GM23338 (cell line): ENCODE measurements at regions not wholly inside any gene's neighbourhood (a gene's known extent, or its start where the extent isn't known, plus 50 kb on each side); places are given as distances from the start of the nearest gene placed in this dataset.

ENCODE experiments used
- CREB1 ChIP-seq: fragments of 250-450 bp; sonication (Bioruptor Pico); IDR thresholded peaks from 2 replicates; pipeline ENCODE4 v1.5.0; 2020; ENCODE audit warnings: low read depth, mild to moderate bottlenecking, moderate library complexity
- EZH2 ChIP-seq: fragments of 200-600 bp; sonication (generic); IDR thresholded peaks from one replicate; pipeline ENCODE4 v1.8.0; 2017; ENCODE audit warnings: antibody characterized with exemption, mild to moderate bottlenecking, low read depth; ENCODE audit not compliant: unreplicated experiment
- EZH2phosphoT487 ChIP-seq: fragments of 200-600 bp; sonication (generic); IDR thresholded peaks from one replicate; pipeline ENCODE4 v1.8.1; 2018; ENCODE audit warnings: antibody characterized with exemption; ENCODE audit not compliant: unreplicated experiment
- JUNB ChIP-seq: IDR thresholded peaks from one replicate; pipeline ENCODE4 v1.6.1; 2016; ENCODE audit warnings: antibody characterized with exemption; ENCODE audit not compliant: unreplicated experiment
- POLR2AphosphoS5 ChIP-seq: IDR thresholded peaks from 2 replicates; pipeline ENCODE4 v1.6.1; 2016; ENCODE audit warnings: antibody characterized with exemption, low read depth
- TF ChIP-seq, protein P1 (sequence below): IDR thresholded peaks from one replicate; pipeline ENCODE4 v1.6.1; 2018; ENCODE audit warnings: antibody characterized with exemption; ENCODE audit not compliant: unreplicated experiment
- TF ChIP-seq, protein P2 (sequence below): IDR thresholded peaks from 2 replicates; pipeline ENCODE4 v1.6.1; 2016; ENCODE audit warnings: antibody characterized with exemption
- TF ChIP-seq, protein P3 (sequence below), 2 experiments: fragments of 200-600 bp in 1 of 2; sonication (generic) in 1 of 2; conservative IDR thresholded peaks; 2 replicates each; pipeline versions ENCODE4 v1.5.1 to v1.6.1; 2016 to 2017; ENCODE audit warnings: antibody characterized with exemption in 2 of 2, low read depth in 2 of 2, mild to moderate bottlenecking in 2 of 2, moderate library complexity in 1 of 2

DNA sequence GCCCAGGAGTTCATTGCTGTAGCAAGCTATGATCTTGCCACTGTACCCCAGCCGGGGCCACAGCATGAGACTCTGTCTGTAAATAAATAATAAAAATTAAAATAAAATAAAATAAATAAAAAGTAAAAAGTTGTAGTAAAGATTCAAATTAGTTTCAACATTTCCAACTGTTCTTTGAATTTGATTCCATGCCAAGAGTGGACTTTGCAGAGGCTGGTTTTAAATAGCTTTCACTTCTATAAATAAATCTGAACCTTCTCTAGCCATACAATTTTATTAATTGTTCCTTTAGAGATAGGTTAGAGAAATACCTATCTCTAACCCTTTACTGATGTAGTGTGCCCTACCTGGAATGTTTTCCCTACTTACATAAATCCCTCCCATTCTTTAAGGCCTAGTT, 129.7 kb upstream of the SLIT3 start:
- TF ChIP-seq, protein P1, sequence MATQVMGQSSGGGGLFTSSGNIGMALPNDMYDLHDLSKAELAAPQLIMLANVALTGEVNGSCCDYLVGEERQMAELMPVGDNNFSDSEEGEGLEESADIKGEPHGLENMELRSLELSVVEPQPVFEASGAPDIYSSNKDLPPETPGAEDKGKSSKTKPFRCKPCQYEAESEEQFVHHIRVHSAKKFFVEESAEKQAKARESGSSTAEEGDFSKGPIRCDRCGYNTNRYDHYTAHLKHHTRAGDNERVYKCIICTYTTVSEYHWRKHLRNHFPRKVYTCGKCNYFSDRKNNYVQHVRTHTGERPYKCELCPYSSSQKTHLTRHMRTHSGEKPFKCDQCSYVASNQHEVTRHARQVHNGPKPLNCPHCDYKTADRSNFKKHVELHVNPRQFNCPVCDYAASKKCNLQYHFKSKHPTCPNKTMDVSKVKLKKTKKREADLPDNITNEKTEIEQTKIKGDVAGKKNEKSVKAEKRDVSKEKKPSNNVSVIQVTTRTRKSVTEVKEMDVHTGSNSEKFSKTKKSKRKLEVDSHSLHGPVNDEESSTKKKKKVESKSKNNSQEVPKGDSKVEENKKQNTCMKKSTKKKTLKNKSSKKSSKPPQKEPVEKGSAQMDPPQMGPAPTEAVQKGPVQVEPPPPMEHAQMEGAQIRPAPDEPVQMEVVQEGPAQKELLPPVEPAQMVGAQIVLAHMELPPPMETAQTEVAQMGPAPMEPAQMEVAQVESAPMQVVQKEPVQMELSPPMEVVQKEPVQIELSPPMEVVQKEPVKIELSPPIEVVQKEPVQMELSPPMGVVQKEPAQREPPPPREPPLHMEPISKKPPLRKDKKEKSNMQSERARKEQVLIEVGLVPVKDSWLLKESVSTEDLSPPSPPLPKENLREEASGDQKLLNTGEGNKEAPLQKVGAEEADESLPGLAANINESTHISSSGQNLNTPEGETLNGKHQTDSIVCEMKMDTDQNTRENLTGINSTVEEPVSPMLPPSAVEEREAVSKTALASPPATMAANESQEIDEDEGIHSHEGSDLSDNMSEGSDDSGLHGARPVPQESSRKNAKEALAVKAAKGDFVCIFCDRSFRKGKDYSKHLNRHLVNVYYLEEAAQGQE: no peak
- TF ChIP-seq, protein P2, sequence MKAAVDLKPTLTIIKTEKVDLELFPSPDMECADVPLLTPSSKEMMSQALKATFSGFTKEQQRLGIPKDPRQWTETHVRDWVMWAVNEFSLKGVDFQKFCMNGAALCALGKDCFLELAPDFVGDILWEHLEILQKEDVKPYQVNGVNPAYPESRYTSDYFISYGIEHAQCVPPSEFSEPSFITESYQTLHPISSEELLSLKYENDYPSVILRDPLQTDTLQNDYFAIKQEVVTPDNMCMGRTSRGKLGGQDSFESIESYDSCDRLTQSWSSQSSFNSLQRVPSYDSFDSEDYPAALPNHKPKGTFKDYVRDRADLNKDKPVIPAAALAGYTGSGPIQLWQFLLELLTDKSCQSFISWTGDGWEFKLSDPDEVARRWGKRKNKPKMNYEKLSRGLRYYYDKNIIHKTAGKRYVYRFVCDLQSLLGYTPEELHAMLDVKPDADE: no peak
- TF ChIP-seq EZH2 (no peak), POLR2AphosphoS5 (no peak), EZH2phosphoT487 (no peak), CREB1 (CRISPR knock-in tag) (no peak), JUNB (no peak)
- TF ChIP-seq, protein P3, sequence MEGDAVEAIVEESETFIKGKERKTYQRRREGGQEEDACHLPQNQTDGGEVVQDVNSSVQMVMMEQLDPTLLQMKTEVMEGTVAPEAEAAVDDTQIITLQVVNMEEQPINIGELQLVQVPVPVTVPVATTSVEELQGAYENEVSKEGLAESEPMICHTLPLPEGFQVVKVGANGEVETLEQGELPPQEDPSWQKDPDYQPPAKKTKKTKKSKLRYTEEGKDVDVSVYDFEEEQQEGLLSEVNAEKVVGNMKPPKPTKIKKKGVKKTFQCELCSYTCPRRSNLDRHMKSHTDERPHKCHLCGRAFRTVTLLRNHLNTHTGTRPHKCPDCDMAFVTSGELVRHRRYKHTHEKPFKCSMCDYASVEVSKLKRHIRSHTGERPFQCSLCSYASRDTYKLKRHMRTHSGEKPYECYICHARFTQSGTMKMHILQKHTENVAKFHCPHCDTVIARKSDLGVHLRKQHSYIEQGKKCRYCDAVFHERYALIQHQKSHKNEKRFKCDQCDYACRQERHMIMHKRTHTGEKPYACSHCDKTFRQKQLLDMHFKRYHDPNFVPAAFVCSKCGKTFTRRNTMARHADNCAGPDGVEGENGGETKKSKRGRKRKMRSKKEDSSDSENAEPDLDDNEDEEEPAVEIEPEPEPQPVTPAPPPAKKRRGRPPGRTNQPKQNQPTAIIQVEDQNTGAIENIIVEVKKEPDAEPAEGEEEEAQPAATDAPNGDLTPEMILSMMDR (conservative IDR thresholded peaks at IDR 0.05; ENCODE audit: low read depth in 2 of 2): no peak
